ENCODE measurements at regions not wholly inside any gene's neighbourhood (a gene's known extent, or its start where the extent isn't known, plus 50 kb on each side); places are given as distances from the start of the nearest gene placed in this dataset.

DNA sequence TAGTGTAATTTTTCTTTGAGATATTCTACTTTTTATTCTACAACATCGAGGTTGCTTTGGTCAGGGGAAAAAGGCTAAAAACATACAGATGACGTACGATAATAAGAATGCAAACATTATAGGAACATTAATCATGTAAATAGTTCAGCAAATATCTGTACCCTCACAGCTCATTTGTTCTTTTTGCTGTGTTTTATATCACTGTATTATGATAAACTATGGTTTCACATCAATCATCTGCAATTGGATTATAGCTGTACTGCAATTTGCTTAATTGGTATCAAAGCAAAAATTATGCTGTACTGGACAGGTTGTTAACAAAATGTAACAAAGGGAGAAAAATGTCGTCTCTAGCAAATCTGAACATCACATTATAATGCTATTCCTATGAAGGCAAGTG is 597.1 kb downstream of the EPHA7 start:
- H3K9ac ChIP-seq (ENCODE audit: insufficient read depth in 1 of 2, low read length in 2 of 2) = no peak overlapping the region
- no peaks in the 10 kb centered on the region for H3K27me3 ChIP-seq (ENCODE audit: control insufficient read depth in 3 of 3, insufficient read depth in 3 of 3, low read length in 2 of 3)
- no peaks in the 10 kb centered on the region for H3K9me3 ChIP-seq (ENCODE audit: control insufficient read depth in 4 of 4, insufficient read depth in 3 of 4, low read length in 3 of 4)
- TF ChIP-seq, protein P1, sequence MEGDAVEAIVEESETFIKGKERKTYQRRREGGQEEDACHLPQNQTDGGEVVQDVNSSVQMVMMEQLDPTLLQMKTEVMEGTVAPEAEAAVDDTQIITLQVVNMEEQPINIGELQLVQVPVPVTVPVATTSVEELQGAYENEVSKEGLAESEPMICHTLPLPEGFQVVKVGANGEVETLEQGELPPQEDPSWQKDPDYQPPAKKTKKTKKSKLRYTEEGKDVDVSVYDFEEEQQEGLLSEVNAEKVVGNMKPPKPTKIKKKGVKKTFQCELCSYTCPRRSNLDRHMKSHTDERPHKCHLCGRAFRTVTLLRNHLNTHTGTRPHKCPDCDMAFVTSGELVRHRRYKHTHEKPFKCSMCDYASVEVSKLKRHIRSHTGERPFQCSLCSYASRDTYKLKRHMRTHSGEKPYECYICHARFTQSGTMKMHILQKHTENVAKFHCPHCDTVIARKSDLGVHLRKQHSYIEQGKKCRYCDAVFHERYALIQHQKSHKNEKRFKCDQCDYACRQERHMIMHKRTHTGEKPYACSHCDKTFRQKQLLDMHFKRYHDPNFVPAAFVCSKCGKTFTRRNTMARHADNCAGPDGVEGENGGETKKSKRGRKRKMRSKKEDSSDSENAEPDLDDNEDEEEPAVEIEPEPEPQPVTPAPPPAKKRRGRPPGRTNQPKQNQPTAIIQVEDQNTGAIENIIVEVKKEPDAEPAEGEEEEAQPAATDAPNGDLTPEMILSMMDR (IDR thresholded peaks at IDR 0.05; ENCODE audit: control extremely low read depth, extremely low read depth) = no peak
- 43 to 53% methylated on average over 4 of the region's 4 CpGs for WGBS, 2 donors
- H3K4me1 ChIP-seq (ENCODE audit: control insufficient read depth in 5 of 5, insufficient read depth in 5 of 5, low read length in 5 of 5) = no peaks in the 10 kb centered on the region
- DNase-seq = no peak
- ATAC-seq (ENCODE audit: insufficient read depth, low FRiP score) = no peak
- no peak overlapping the region for H3K4me3 ChIP-seq
- H3K27ac ChIP-seq (ENCODE audit: low read depth in 1 of 2, low read length in 1 of 2) = no peak overlapping the region
- no peaks in the 10 kb centered on the region for H3K36me3 ChIP-seq (ENCODE audit: control insufficient read depth in 4 of 4, insufficient read depth in 4 of 4, low read length in 4 of 4)

DNA sequence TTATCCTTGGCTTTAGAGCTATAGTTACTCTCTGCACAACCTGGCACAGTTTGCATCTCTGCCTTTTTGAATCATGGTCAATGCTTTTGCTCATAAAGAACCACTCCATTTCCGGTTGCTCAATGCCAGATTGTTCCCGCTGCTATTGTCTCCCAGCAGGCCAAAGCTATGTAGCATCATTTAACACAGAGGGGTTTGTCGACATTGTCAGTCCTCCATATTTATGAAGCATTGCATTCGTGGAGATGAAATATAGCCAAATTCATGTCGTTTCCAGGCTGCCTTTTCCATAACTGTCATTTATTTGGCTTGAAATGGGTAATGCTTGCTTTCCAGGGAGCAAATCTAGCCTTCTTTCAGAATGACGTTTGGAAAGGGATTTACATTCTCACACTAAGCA is 598.8 kb downstream of the EPHA7 start:
- TF ChIP-seq, protein P1 (IDR thresholded peaks at IDR 0.05; ENCODE audit: control extremely low read depth, extremely low read depth) = no peak
- ATAC-seq (ENCODE audit: insufficient read depth, low FRiP score) = no peak
- WGBS, 2 donors = 68 to 76% methylated on average over 6 of the region's 6 CpGs

DNA sequence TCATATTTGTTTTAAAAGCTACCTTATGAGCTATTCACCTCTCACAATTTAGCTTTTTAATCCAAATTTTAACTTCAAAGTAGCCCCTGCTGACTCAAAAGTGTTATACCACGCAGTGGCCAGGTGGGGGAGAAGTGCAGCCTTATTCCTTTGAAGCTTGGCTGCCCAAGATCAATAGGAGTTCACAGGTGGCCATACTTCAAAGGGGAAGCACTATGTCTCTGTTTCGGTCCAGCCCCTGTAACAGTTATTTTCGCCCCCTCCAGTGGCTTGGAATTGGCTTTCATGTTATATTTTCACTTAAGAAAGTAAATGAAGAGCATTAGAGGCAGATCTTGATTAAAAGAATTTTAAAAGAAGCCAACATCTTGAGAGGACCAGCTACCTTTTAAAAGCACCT is 608.4 kb downstream of the EPHA7 start:
- 4 to 10% methylated on average over 3 of the region's 3 CpGs for WGBS, 2 donors

More for the DNA sequence above, 598.8 kb downstream of the EPHA7 start:
- Histone ChIP-seq H3K9me3 (ENCODE audit: control insufficient read depth in 4 of 4, insufficient read depth in 3 of 4, low read length in 3 of 4) (peaks cover 0 to 5% (median 0%) of the 10 kb centered on the region in 4 donors), H3K36me3 (ENCODE audit: control insufficient read depth in 4 of 4, insufficient read depth in 4 of 4, low read length in 4 of 4) (no peaks in the 10 kb centered on the region), H3K4me3 (no peak overlapping the region), H3K4me1 (ENCODE audit: control insufficient read depth in 5 of 5, insufficient read depth in 5 of 5, low read length in 5 of 5) (no peaks in the 10 kb centered on the region), H3K27ac (ENCODE audit: low read depth in 1 of 2, low read length in 1 of 2) (no peak overlapping the region), H3K27me3 (ENCODE audit: control insufficient read depth in 3 of 3, insufficient read depth in 3 of 3, low read length in 2 of 3) (no peaks in the 10 kb centered on the region), H3K9ac (ENCODE audit: insufficient read depth in 1 of 2, low read length in 2 of 2) (no peak overlapping the region)
- no peak for DNase-seq

DNA sequence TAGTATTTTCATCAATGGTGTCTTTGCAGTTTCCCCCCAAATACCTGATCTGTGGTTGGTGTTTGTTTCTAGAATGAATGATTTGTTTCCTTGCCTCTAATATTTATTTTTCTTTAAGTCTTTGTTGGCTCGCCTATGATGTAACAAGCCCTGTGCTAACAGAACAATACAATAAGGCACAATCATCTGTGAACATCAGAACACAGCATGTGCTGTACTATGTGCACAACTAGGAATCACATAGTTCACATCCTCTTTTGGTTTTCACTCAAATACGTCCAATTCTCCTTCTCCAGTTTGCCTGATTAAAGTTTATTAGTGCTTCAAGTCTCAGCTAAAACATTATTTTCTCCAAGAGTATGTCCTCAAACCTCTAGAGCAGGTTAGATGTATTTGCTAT is 613.1 kb downstream of the EPHA7 start:
- Histone ChIP-seq H3K9ac (ENCODE audit: insufficient read depth in 1 of 2, low read length in 2 of 2) (no peak overlapping the region), H3K4me1 (ENCODE audit: control insufficient read depth in 5 of 5, insufficient read depth in 5 of 5, low read length in 5 of 5) (no peaks in the 10 kb centered on the region), H3K9me3 (ENCODE audit: control insufficient read depth in 4 of 4, insufficient read depth in 3 of 4, low read length in 3 of 4) (no peaks in the 10 kb centered on the region), H3K27me3 (ENCODE audit: control insufficient read depth in 3 of 3, insufficient read depth in 3 of 3, low read length in 2 of 3) (no peaks in the 10 kb centered on the region), H3K36me3 (ENCODE audit: control insufficient read depth in 4 of 4, insufficient read depth in 4 of 4, low read length in 4 of 4) (no peaks in the 10 kb centered on the region), H3K27ac (ENCODE audit: low read depth in 1 of 2, low read length in 1 of 2) (no peak overlapping the region), H3K4me3 (no peak overlapping the region)
- 50 to 62% methylated on average over 2 of the region's 2 CpGs for WGBS, 2 donors
- TF ChIP-seq, protein P1 (IDR thresholded peaks at IDR 0.05; ENCODE audit: control extremely low read depth, extremely low read depth) = no peak
- no peak for ATAC-seq (ENCODE audit: insufficient read depth, low FRiP score)
- no peak for DNase-seq

More for the DNA sequence above, 608.4 kb downstream of the EPHA7 start:
- H3K27me3 ChIP-seq (ENCODE audit: control insufficient read depth in 3 of 3, insufficient read depth in 3 of 3, low read length in 2 of 3) = no peaks in the 10 kb centered on the region
- H3K9me3 ChIP-seq (ENCODE audit: control insufficient read depth in 4 of 4, insufficient read depth in 3 of 4, low read length in 3 of 4) = no peaks in the 10 kb centered on the region
- no peak overlapping the region for H3K27ac ChIP-seq (ENCODE audit: low read depth in 1 of 2, low read length in 1 of 2)
- DNase-seq (peak; percentile 23 to 56 (median 47)), ATAC-seq (ENCODE audit: insufficient read depth, low FRiP score) (no peak)
- TF ChIP-seq, protein P1 (IDR thresholded peaks at IDR 0.05; ENCODE audit: control extremely low read depth, extremely low read depth) = no peak
- H3K4me3 ChIP-seq = no peak overlapping the region
- no peak overlapping the region for H3K9ac ChIP-seq (ENCODE audit: insufficient read depth in 1 of 2, low read length in 2 of 2)
- no peaks in the 10 kb centered on the region for H3K4me1 ChIP-seq (ENCODE audit: control insufficient read depth in 5 of 5, insufficient read depth in 5 of 5, low read length in 5 of 5)
- H3K36me3 ChIP-seq (ENCODE audit: control insufficient read depth in 4 of 4, insufficient read depth in 4 of 4, low read length in 4 of 4) = no peaks in the 10 kb centered on the region

Measured in lung (tissue), 11 donors.